HEK293T (cell line): ENCODE measurements at regions not wholly inside any gene's neighbourhood (a gene's known extent, or its start where the extent isn't known, plus 50 kb on each side); places are given as distances from the start of the nearest gene placed in this dataset.

Source experiments
- ARNT ChIP-seq: fragments of 450-650 bp; IDR thresholded peaks from 2 replicates; pipeline ENCODE4 v1.6.1; 2017; ENCODE audit warnings: mild to moderate bottlenecking
- BHLHE40 ChIP-seq: fragments of 450-650 bp; IDR thresholded peaks from 2 replicates; pipeline ENCODE4 v1.6.1; 2016; ENCODE audit warnings: mild to moderate bottlenecking, moderate library complexity, borderline replicate concordance
- ELF4 ChIP-seq: fragments of 450-650 bp; IDR thresholded peaks from 2 replicates; pipeline ENCODE4 v1.6.1; 2017; ENCODE audit warnings: antibody characterized with exemption
- FOXK2 ChIP-seq: fragments of 450-650 bp; IDR thresholded peaks from 2 replicates; pipeline ENCODE4 v1.6.1; 2016; ENCODE audit warnings: mild to moderate bottlenecking
- FOXM1 ChIP-seq: fragments of 450-650 bp; IDR thresholded peaks from 2 replicates; pipeline ENCODE4 v1.6.1; 2017; ENCODE audit warnings: mild to moderate bottlenecking, borderline replicate concordance
- HDGF ChIP-seq: fragments of 450-650 bp; IDR thresholded peaks from 2 replicates; pipeline ENCODE4 v1.6.1; 2017; ENCODE audit warnings: antibody characterized with exemption, borderline replicate concordance
- L3MBTL2 ChIP-seq: fragments of 450-650 bp; conservative IDR thresholded peaks from 2 replicates; pipeline ENCODE4 v1.6.1; 2016; ENCODE audit warnings: mild to moderate bottlenecking
- LEF1 ChIP-seq: fragments of 450-650 bp; IDR thresholded peaks from 2 replicates; pipeline ENCODE4 v1.6.1; 2017; ENCODE audit warnings: mild to moderate bottlenecking, borderline replicate concordance
- NFRKB ChIP-seq: fragments of 450-650 bp; IDR thresholded peaks from 2 replicates; pipeline ENCODE4 v1.6.1; 2016; ENCODE audit warnings: mild to moderate bottlenecking, moderate library complexity
- SP1 ChIP-seq: fragments of 450-650 bp; IDR thresholded peaks from 2 replicates; pipeline ENCODE4 v1.6.1; 2017
- SUZ12 ChIP-seq: fragments of 450-650 bp; IDR thresholded peaks from 2 replicates; pipeline ENCODE4 v1.6.1; 2016; ENCODE audit warnings: mild to moderate bottlenecking
- TARDBP ChIP-seq: fragments of 450-650 bp; IDR thresholded peaks from 2 replicates; pipeline ENCODE4 v1.6.1; 2016
- ZNF384 ChIP-seq: fragments of 450-650 bp; IDR thresholded peaks from 2 replicates; pipeline ENCODE4 v1.6.1; 2016

GRCh38 chr9:26562338-26562737 lies 330.3 kb downstream of the CAAP1 start:
- TF ChIP-seq SP1 (no peak), LEF1 (no peak), FOXM1 (no peak), SUZ12 (no peak), HDGF (no peak), NFRKB (no peak), FOXK2 (no peak), TARDBP (no peak), ZNF384 (no peak), ELF4 (no peak), BHLHE40 (no peak), L3MBTL2 (no peak), ARNT (no peak)
